M059J (cell line): ENCODE measurements at regions not wholly inside any gene's neighbourhood (a gene's known extent, or its start where the extent isn't known, plus 50 kb on each side); places are given as distances from the start of the nearest gene placed in this dataset.
A peak's percentile ranks its signal among the peaks of the same experiment; 100 is the strongest.
"Not testable (repeated sequence)": the region's sequence is repeated elsewhere in the genome, so short reads cannot be mapped to it uniquely, and the experiment has no call there.

Experiments
- DNase-seq: peaks from one replicate; pipeline ENCODE4 v3.0.0-alpha.2; 2012; ENCODE audit warnings: low read depth

DNA sequence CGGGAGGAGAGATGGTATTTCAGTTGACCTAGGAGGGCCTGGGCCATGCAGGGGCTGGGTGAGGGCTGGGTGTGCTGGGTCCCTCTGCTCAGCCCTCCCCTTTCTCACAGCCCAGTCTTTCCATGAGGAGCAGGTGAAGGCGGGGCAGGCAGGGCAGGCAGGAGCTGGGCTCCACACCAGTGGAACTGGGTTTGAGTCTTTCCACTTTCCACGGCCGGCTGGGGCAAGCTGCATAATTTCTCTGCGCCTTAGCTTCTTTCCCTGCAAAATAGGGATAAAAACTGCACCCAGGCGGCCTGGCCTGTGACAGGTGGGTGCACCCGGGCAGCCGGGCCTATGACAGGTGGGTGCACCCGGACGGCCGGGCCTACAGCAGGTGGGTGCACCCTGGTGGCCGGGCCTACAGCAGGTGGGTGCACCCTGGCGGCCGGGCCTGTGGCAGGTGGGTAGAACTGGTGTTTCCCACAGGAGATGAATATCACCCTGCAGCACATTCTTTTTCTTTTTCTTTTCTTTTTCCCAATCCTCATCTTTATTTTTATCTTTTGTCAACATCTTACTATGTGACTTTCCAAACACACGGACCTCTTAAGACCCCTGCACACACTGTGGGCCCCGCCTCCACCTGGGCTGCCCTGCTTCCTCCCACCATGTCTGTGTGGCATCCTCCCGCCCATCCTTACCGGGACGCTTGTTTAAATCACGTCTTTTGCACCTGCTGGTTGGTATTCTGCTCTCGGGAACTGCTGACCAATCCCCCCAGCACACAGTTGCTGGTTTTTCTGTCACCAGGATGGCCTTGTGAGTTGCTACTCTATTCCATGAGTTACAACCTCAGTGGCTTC is 111.3 kb downstream of the NPIPB11 start:
- not testable (repeated sequence) for DNase-seq

DNA sequence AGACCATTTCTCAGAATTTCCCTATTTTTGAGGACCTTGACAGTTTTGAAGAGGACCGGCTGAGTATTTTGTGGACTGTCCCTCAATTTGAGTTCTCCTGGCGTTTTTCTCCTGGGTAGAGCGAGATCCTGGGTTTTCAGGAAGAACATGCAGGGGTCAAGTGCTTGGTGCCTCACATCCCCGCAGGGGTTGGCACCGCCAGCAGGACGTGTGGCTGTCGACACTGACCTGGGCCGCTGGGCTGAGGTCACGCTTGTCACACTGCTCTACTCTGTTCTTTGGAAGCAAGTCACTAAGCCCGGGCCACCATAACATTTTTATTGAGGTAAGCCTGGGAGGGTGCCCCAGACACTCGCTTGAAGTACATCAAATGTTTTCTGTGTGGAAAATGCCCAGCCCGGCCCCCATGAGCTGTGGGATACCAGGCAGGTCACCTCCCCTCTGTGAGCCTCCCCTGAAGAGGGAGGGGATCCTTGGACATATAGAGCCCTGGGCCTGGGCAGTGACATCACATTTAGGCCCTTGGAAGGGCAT is 112.0 kb downstream of the NPIPB11 start:
- DNase-seq = not testable (repeated sequence)

DNA sequence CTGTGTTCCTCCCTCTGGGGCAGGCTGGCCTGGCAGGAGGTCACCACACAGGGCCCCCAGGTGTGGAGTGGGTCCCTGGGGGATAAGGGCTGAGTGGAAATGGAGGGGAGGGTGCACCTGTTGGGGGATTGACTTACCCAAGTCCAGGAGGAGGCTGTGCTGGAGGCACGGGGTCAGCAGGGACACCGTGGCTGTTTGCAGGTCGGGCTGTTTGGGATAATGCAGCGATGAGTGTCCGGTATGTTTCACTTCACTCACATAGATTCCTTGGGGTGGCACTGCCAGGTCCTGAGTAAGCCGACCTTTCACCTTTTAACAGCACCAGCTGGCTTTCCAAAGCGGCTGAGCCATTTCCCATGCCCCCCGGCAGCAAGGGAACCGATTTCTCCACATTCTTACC is 113.0 kb downstream of the NPIPB11 start:
- DNase-seq = not testable (repeated sequence)

DNA sequence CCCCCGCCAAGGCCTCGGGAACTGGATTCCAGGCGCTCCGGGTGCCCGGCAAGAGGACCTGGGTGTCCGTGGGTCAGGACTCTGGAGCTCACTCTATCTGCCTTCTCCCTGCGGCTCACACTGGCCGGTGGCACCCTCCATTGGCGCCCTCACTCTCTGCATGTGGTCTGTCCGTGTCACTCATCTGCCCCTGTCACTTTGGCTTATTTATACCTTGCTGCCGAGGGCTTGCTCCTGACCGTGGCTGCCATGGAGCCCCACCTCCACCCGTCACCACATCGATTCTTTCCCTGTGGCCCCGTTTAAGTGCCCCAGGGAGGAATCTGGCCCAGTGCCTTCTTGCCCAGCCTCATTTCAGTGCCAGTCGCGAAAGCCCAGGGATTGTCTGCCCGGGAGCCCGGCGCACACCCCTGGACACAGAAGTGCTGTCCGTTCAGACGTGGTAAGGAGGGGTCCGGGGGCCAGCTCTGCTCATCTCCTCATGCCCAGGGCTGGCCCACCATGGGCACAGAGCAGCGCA is 113.5 kb downstream of the NPIPB11 start:
- DNase-seq = not testable (repeated sequence)

DNA sequence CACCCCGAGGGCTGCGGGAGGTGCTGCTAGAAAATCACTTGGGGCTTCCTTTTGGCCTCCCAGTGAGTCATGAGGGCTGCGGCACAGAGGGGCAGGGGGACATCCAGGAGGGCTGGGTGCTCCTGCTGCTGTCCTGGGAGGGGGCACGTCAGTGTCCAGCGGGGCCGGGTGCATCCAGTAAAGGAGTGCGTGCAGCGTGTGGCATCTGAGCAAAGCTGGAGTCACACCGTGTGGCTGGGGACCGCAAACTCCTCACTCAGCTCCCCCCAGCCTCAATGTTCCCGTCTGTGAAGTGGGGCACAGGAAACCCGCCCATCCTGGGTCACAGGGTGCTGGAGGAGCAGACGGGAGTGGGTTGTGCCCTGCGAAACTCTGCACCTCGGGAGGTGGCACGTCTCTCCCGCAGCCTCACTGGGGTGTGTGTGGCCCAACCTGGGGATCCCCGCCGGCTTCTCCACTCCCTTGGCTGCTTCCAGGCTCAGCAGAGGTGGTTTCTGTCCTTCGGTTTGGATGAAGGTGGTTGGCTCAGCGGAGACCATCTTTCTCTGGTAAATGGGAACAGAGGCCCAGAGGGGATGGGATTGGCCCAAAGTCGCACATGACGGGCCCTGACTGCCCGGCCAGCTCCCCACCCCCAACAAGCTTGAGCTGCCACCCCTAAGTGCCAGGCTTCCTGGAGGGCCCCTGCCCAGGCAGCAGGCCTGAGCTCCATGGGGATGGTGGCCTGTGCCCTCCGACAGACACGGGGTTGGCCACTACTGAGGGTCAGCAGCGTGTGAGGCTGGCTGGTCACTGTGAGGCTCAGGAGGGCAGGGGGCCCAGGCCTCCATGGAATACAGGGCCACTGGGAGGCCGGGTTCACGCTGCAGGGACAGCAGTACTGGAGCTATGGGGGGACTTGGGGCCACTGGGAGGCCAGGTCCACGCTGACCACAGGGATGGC is 114.9 kb downstream of the NPIPB11 start:
- not testable (repeated sequence) for DNase-seq

DNA sequence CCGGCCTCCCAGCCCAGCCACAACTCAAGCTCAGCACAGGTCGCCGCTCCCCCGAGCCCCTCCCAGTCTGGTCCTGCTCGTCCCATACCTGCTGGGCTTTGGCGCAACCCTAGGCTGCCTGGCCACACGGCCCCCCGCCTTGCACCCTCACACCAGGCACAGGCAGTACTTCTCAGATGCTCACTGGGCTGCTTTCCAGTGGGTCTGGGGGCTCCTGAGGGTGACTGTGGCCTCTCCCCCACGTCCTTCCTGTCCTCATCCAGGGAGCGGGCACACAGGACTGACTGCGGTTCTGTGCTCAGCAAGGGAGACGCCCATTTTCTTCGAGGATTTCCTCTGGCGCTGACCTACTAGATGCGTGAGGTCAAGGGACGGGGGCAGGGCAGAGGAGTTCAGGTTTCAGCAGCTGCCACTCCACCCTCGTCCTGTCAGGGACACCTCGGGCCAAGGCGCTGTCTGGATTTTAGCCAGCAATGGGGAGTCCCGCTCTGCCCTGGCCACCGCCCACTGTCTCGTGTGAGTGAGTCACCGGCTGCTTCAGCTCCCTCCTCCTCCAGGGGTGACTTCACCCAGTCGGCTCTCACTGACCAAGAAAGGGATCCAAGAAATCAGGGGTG is 115.8 kb downstream of the NPIPB11 start:
- DNase-seq = peak; percentile 99

DNA sequence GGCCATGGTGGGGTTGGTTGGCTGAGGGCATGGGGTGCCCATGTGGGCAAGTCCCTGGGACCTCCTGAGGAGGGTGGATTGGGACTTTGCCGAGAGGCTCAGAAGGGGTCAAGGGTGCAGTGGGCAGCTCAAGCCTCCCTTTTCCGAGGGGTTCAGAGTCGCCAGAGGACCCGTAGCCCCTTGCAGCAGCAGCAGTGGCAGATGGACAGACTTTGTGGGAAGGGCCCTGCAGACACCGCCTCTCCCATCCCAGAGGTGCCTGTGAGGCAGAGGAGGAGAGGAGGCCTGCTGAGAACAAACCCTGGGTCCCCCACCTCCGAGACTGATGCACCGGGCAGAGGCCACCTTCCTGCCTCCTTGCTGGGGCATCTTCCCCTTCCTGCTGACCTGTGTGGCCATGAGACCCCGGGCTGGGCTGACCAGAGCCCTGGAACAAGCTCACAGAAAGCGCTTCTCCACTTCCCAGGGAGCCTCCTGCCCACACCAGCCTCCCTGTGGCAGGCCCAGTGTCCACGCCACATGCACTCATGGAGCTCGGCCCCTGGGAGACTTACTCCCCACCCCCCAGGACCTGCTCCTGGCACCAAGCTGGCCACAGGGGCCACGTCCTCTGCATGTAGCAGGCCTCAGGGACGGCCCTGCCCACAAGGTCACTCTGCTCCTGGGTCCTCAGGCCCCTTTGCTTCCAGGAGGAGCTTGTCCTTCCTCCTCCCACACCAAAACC is 116.8 kb downstream of the NPIPB11 start:
- not testable (repeated sequence) for DNase-seq

DNA sequence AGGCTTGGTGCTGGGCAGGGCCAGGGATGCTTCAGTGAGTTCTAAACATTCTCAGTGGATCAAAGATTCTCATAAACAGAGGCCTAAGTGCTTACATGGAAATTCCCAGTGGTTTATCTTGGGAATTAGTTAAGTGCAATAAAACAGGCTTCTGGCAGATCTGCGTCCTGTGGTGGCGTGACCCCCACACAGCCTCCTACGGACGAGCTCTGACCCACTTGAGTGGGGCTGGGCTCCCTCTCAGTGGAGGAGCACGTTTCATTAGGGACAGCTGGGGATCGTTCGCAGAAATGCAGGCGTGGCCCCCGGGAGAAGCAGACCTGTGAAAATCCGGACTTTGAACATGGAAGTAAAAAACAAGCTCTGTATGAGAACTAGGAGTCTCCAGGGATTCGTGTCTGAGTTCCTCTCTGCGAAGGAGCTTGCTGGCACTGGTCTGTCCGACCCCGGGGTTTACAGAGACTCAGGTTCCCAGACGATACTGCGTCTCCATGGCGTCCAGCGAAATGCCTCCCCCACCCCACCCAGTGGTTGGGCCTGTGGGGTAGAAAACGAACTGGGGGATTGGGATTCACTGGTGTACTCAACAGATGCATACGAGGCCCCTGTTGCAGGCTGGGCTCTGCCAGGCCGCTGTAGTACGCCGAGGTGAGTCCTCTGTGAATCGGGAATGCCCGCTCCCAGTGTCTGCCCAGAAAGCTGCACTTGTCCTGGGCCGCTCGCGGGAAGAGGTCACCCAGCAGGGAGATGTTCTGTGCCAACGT is 117.6 kb downstream of the NPIPB11 start:
- peak; percentile 50 for DNase-seq

DNA sequence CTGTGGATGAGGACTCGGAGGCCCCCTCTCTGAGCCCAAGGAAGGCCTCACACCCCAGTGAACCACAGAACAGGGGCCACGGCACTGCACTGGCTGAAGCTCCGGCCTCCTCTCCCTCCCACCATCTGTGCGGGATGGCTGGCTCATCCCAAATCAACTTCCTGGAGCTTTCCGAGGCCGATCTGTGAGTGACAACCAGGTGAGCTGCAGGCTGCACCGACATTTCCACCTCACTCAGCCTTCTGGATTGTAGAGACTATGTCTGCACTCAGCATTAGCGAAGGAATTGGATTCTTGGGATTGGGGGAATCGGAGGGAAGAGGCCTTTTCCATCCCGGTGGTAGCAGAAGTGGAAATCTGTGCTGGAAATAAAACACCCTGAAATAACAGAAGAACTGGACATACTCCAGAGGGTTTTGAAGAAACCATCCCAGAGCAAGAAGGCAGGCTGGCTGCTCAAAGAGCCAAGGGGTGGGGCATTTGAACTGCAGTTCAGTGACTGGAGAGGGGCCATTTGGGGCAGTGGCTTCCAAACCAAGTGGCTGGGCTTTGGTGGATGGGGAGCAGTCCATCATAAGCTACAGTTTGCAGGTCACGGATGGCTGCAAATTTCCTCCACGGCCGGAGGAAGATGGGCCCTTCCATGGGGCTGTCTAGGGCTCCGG is 118.5 kb downstream of the NPIPB11 start:
- not testable (repeated sequence) for DNase-seq

DNA sequence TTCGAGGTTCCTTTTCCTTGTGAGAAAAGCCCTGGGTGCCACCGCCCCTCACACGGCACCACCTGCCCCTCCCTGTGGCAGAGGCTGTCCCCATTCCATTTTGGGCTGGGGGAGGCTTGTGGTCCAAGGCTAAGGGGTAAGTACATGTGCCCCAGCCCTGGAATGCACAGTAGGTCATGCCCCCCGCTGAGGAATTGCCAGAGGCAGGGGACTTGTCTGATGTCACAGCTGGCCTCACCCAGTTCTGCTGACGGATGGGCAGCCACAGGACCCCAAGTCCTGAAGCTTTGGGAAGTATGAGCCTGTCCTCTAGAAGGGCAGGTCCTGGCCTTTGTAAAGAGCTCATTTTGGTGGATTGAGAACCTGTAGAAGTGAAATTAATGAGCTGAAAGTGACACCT is 119.3 kb downstream of the NPIPB11 start:
- DNase-seq = not testable (repeated sequence)

DNA sequence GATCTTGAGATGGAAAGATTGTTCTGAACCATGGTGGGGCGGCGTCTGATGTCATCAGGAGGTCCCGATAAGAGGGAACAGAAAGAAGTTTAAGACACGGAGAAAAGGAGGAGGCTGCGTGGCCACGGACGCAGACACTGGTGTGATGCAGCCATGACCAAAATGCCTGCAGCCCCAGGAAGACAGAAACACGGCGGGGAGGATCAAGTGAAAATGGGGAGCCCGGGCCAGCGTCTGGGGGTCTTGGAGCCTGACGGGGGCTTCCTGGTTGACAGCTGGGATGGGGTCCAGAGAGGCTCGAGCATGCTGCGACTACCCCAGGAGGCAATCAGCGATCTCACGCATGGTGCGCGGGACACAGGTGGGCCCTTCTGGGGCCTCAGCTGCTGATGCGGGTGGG is 119.7 kb downstream of the NPIPB11 start:
- DNase-seq = not testable (repeated sequence)

DNA sequence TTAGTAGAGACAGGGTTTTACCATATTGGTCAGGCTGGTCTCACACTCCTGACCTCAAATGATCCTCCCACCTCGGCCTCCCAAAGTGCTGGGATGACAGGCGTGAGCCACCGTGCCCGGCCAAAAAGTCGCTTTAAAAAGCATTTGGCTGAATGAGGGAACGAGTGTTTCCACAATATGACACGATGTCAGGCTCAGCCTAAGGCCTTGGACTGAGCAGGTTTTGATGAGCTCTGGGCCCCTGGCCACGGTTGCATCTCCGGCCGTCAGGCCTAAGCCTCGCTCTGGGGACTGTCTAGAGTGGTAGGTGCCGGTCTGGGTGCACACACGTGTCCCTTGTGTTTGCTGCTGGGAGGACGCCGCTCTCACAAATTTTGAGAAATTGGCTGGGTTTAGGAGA is 120.3 kb downstream of the NPIPB11 start:
- DNase-seq = not testable (repeated sequence)

DNA sequence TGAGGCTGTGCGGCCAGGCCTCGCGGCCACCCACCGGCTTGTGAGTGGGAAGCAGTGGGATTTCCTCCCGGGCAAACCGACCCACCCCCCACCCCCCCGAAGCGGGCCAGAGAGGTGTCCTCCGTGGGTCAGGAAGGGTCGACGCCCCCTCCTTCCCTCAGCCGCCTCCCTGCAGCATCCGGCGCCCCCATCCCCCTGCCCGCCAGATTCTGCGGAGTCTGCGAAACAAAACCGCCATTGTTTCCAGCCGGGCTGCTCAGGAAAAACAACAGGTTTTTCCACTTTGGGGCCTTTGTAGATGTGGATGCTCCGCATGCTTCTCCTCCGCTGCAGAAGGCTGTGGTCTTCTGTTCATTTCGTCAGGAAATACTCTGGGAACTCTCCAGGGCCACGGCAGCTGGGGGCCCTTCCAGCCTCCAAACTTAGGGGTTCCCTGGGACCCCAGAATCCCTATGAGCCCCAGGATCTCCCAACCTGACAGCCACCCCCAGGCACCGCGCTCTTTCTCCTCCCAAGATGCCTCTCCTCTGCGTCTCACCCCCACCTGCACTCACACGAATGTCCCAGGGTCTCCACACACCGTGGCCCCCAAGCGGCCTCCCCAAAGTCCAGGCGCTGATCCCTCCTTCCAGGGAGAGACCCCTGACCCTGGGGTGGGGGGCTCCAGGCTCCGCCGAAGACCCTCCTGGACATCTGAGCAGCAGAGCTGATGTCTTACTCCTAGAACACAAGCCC is 121.2 kb downstream of the NPIPB11 start:
- not testable (repeated sequence) for DNase-seq

DNA sequence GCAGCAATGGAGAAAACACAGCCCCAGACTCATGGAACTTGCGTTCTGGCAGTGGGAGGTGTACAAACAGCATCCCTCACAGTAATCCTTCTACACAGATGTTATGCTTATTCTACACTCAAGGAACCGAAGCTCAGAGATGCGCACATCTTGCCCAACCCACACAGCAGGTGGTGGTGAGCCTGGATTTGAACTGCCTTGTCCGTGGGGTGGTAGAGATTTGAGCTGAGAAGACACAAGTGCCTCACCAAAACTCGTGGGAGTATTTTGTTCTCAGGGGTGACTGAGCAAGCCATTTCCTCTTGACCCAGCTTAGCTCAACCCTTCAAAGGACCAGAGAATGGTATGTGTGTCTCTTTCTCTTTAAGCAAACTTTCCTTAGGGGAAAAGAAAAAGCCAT is 121.8 kb downstream of the NPIPB11 start:
- DNase-seq = not testable (repeated sequence)

DNA sequence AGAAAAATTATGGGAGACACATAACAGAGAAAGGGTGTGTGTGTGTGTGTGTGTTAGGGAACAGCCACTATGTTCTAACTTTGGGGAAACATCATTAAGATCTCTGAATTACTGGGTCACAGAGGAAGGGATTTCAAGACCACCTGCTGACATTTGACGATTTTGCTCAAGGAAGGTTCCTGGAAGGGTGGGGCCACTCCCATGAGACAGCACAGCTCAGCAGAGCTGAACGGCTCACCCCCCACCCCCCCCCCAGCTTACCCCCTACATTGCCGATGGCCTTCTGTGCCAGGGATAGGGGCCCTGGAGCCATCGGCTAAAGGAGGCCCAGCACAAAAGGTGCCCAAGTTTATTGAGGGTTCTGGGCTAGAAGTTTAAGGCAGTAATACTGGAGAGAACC is 122.4 kb downstream of the NPIPB11 start:
- not testable (repeated sequence) for DNase-seq

DNA sequence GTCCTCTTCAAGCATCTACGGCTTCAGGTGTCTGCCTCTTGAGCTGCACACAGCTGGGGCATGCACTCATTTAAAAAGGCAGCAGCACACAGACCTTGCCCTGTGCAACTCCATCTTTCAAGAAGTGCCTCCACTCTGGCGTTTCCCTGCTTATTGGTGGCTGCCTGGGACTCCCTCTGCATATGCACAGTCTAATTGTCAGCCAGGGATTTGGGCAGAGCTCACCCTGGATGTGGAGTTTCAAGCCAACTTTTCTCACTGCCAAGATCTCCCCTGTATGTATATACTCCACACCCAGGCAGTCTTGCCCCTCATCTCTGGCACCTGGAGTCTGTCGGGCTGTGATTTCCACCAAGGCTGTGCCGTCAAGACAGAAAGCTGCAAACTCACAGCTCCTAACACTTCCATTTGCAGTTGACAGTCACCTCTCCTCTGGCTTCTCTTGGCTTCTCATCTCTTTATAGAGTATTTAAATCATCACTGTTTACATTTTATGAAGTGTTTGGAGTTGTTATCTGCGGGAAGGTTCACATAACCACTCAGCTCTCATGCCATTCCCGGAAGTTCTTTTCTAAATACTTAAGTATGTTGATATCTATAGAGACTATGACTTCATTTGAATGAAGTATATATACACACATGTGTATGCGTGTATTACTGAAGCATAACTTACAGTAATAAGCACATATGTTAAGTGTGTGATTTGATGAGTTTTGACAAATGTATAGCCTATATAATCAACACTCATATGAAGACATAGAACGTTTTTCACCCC is 128.2 kb downstream of the NPIPB11 start:
- DNase-seq = not testable (repeated sequence)

DNA sequence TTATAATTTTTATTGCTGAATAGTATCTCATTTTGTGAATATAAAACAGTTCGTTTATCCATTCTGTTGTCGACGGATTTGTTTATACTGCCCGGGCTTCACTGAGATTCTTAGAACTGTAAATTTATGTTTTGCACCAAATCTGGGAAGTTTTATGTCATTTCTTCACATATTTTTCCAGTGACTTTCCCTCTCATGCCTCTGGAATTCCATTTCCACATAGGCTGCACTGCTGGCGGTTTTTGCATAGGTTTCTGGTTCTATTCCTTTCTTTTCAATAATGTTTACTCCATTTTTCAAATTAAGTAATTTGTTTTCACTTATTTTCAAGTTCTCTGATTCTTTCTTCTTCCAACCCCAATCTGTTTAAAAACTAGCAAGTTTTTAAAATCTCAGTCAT is 130.1 kb downstream of the NPIPB11 start:
- not testable (repeated sequence) for DNase-seq
